GOT3 (cell line): ENCODE measurements at regions not wholly inside any gene's neighbourhood (a gene's known extent, or its start where the extent isn't known, plus 50 kb on each side); places are given as distances from the start of the nearest gene placed in this dataset.
"Not testable (repeated sequence)": the region's sequence is repeated elsewhere in the genome, so short reads cannot be mapped to it uniquely, and the experiment has no call there.

ENCODE experiments used
- DNase-seq: peaks from one replicate; lab custom pipeline; 2025; ENCODE audit warnings: mixed read lengths; lab: John Stamatoyannopoulos, UW

- no peak for DNase-seq
These were observed 66.2 kb upstream of the NFE2L3 start for GRCh38 chr7:26085771-26086170.

GRCh38 chr7:26087321-26088091 lies 64.5 kb upstream of the NFE2L3 start:
- no peak for DNase-seq

GRCh38 chr7:26089469-26089868 lies 62.5 kb upstream of the NFE2L3 start:
- not testable (repeated sequence) for DNase-seq

- DNase-seq: no peak
These were observed 61.0 kb upstream of the NFE2L3 start for GRCh38 chr7:26090927-26091519.

- no peak for DNase-seq
These were observed 60.1 kb upstream of the NFE2L3 start for GRCh38 chr7:26091933-26092332.

- no peak for DNase-seq
These were observed 59.0 kb upstream of the NFE2L3 start for GRCh38 chr7:26093023-26093422.

GRCh38 chr7:26096136-26096535 lies 55.9 kb upstream of the NFE2L3 start:
- DNase-seq: no peak

- no peak for DNase-seq
These were observed 53.9 kb upstream of the NFE2L3 start for GRCh38 chr7:26097837-26098668.

- no peak for DNase-seq
These were observed 52.8 kb upstream of the NFE2L3 start for GRCh38 chr7:26099236-26099635.

- no peak for DNase-seq
These were observed 51.3 kb upstream of the NFE2L3 start for GRCh38 chr7:26100406-26101339.

- no peak for DNase-seq
These were observed 50.4 kb upstream of the NFE2L3 start for GRCh38 chr7:26101361-26102151.

GRCh38 chr7:26102176-26102575 lies 49.8 kb upstream of the NFE2L3 start:
- DNase-seq: no peak
